Activated CD4-positive, alpha-beta T cell treated with anti-CD3 and anti-CD28 coated beads, Interleukin-2, amount 50 U/mL, for 48 hours (primary cell): ENCODE measurements at regions not wholly inside any gene's neighbourhood (a gene's known extent, or its start where the extent isn't known, plus 50 kb on each side); places are given as distances from the start of the nearest gene placed in this dataset.

Experiments used
- DNase-seq, 2 experiments: peaks; one replicate each; pipeline ENCODE4 v3.0.0-alpha.2; 2020

- no peak for DNase-seq
These were observed 305.1 kb downstream of the SLITRK1 start for GRCh38 chr13:83577183-83577582.

- no peak for DNase-seq
These were observed 314.3 kb downstream of the SLITRK1 start for GRCh38 chr13:83568019-83568418.

- no peak for DNase-seq
These were observed 318.8 kb downstream of the SLITRK1 start for GRCh38 chr13:83563499-83563898.

GRCh38 chr13:83557845-83558244 is 324.4 kb downstream of the SLITRK1 start:
- no peak for DNase-seq

- no peak for DNase-seq
These were observed 332.6 kb downstream of the SLITRK1 start for GRCh38 chr13:83549671-83550070.

DNA sequence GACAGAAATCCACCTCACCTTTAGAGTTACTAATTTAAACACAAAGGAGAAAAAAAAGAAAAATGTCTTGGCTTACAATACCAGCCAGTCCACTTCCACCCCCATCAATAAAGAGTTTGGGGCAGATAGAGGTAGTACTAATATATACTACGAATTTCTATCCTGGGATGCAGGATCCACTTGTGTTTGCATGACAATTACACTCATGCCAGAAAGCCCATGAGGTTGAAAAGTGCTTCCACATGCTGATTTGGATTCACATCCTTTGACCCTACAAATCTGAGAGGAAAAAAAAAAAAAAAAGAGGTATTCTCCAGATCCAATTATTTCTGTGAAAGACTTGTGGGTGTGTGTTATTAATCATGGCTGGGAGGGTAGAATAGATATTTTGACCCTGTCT is 335.2 kb downstream of the SLITRK1 start:
- DNase-seq, result no peak

DNA sequence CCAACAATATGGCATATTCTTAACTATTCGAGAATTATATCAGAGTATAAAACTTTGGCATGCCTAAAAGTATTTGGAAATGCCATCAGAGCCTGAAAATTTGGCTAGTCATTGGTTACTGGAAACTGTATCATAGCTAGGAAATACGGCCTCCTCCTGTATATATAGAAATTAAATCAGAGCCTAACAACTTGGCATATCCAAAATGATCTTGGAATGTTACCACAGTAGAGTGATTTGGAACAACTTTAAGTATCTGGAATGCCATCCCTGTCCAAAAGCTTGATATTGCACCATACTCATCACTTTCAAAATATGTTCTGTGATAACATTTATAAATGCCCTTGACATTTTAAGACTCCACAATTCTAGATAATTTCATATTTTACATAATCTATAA is 335.8 kb downstream of the SLITRK1 start:
- no peak for DNase-seq

- DNase-seq, result no peak
These were observed 343.6 kb downstream of the SLITRK1 start for GRCh38 chr13:83538636-83539035.

GRCh38 chr13:83536941-83537340 is 345.3 kb downstream of the SLITRK1 start:
- DNase-seq, result no peak

- DNase-seq, result no peak
These were observed 346.1 kb downstream of the SLITRK1 start for GRCh38 chr13:83536153-83536552.

GRCh38 chr13:83532809-83533208 is 349.5 kb downstream of the SLITRK1 start:
- DNase-seq, result no peak

- DNase-seq, result no peak
These were observed 351.3 kb downstream of the SLITRK1 start for GRCh38 chr13:83531022-83531421.

- no peak for DNase-seq
These were observed 365.5 kb downstream of the SLITRK1 start for GRCh38 chr13:83516781-83517180.

DNA sequence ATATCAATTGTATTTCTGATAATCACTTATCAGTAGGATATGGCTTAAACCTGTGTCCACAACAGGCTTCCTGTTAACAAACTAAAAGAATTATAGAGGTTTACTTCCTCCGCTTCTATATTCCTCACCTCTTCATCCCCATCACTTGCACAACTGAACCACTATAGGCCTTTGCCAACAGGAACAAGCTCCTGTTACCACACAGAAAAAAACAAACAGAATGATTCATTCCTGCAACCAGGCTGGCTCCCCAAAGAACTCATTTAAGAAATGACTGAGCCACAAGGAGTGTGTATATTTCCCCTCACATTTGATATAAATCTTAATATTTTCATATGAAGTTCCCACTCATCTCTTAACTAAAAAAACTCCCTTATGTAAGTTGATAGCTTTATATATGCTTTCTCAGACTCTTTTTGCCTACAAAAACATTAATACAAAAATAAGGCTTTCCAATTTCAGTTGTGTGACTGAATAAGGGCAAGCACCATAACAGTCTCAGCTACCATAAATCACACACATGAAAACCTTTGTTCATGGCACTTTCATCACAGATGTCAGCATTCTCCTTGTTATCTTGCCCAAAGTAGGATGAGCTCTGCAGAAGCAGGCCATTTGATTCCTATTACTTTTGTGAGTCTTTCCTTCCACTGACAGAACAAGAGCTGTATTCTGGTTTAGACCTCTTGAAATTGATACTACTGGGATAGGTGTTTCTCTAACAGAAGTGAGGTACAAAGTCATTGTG is 366.8 kb downstream of the SLITRK1 start:
- DNase-seq, result no peak

GRCh38 chr13:83508771-83509301 is 373.4 kb downstream of the SLITRK1 start:
- DNase-seq, result no peak

- no peak for DNase-seq
These were observed 378.9 kb downstream of the SLITRK1 start for GRCh38 chr13:83503424-83503823.

DNA sequence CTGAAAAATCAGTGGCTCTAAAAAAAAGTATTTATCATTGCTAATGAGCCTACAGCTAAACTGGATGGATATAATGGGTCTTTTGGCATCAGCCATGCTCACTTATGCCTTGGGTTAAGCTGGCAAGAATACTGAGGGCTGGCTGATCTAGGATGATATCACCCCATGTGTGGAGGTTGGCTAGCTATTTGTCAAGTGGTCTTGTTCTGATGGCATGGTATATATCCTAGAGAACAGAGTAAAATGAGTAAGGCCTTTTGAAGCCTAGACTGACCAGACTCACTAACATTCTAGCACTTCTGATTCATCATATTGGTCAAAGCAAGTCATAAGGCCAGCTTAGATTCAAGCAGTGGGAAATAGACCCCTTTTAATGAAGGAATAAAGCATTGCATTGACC is 383.0 kb downstream of the SLITRK1 start:
- no peak for DNase-seq

GRCh38 chr13:83498481-83499190 is 383.6 kb downstream of the SLITRK1 start:
- no peak for DNase-seq

GRCh38 chr13:83498045-83498444 is 384.2 kb downstream of the SLITRK1 start:
- no peak for DNase-seq

- no peak for DNase-seq
These were observed 385.8 kb downstream of the SLITRK1 start for GRCh38 chr13:83496501-83496900.

DNA sequence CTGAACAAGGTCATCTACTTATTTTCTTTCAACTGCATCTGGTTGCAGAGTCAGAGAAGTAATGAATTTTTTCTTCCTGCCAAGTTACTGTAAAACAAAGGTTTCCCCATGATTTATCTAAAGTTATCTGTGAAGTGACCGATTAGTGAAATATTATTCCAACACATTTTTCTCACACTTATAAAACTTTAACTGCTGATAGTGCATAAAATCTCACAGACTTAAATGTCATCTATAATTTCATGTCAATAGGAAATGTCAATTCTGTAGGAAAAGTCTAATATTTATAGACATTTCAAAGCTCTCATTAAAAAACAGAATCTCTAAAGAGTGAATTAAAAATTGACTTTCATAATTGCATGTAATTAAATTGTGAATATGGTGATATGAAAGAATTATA is 397.2 kb downstream of the SLITRK1 start:
- DNase-seq, result no peak

DNA sequence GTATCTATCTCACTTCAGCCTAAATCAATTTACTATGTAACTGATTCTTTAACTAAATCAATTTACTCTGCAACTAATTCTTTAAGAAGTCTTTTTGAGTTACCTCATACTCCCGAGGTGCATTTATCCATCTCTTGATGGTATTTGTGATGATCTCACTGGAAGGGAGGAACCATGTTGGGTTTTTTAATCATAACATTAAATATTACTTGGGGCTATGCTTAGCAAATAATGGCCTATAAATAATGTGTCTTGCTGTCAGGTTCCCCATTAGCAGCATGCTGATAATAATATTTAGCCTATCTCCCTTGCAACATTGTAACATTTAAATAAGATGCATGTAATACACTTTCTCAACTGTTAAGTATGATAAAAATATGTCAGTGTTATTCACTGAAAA is 411.3 kb downstream of the SLITRK1 start:
- DNase-seq, result no peak

DNA sequence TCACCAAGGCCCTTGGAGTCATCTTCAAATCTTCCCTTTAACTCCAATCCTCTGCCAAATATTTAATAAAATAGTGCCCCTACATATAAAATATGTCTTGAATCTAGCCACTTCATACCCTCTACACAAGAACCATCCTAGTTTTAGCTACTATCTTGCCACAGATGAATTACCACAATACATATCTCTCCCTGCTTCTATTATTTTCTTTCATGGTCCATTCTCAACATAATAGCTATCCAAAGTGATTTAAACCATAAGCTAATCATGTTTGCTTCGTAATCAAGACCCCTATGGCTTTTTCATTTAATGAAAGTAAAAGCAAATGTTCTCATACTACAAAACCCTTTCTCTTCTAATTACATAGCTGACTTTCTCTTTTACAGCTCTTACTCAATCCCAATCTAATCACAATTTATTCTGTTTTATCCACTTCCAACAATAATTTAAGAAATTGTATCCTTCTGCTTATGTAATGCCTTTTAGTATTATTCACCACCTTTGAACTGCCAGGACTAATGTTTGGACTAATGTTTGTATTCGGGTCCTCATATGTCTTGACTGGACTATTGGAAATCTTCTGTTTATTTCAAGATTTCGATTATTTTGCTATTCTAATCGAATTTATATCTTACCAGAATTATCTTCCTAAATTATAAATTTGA is 412.0 kb downstream of the SLITRK1 start:
- DNase-seq, result no peak

DNA sequence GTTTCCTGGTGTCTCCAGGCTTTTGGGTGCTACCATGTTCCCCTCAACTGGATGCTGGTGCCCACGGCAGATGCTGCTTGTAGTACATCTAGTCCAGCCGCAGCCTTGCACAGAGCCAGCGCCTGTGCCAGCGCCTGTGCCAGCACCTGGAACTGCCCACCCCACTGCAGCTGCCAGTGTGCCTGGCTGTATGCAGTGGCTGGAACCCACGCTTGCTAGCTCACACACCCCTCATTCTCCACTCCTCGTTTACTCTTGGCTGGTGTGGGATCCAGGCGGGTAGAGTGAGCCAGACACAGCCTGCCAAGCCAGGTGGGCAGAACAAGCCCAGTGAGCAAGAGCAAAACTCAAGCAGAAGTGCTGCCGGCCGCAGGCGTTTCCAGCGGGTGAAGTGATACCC is 428.6 kb downstream of the SLITRK1 start:
- no peak for DNase-seq
